Left renal pelvis (tissue), 4 donors: ENCODE measurements at regions not wholly inside any gene's neighbourhood (a gene's known extent, or its start where the extent isn't known, plus 50 kb on each side); places are given as distances from the start of the nearest gene placed in this dataset.

ENCODE experiments used
- DNase-seq, 4 donors: peaks; one replicate each; pipeline ENCODE4 v3.0.0-alpha.2; 2013; ENCODE audit warnings: low read depth in 4 of 4, low spot score in 3 of 4

DNA sequence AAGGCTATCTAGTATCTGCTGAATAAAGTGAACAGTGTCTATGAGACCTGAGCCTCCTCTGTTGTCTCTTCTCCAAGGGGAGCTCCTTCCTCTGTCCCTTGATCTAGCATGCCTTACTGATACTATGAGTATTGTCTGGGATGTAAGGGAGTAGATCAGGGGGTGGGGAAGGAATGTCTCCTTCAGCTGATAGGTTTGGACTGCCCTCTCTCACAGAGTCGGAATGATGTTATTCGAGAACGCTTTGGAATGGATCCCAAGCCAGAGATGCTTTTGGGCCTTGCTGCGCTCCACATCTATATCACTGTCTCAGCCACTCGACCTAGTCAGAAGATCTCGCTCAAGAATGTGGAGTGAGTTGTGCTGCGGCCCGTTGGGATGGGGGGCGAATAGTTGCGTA, 68.3 kb upstream of the PRPS1 start:
- no peak for DNase-seq

DNA sequence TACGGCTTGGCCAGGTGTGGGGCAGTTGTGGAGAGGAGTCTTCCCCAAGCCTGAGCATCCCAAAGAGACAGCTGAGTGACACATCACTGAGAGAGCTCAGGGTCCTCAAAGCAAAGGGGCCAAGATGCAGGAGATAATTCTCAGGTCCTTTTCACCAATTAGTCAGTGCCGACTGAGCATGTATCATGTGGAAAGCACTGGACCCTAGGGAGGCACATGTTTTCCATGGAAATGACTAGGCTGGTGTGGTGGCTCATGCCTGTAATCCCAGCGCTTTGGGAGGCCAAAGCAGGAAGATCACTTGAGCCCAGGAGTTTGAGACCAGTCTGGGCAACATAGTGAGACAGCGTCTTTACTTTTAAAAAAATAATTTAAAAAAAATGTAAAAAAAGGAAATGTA, 67.3 kb upstream of the PRPS1 start:
- DNase-seq, result no peak

GRCh38 chrX:107561468-107562215, 66.7 kb upstream of the PRPS1 start:
- no peak for DNase-seq

DNA sequence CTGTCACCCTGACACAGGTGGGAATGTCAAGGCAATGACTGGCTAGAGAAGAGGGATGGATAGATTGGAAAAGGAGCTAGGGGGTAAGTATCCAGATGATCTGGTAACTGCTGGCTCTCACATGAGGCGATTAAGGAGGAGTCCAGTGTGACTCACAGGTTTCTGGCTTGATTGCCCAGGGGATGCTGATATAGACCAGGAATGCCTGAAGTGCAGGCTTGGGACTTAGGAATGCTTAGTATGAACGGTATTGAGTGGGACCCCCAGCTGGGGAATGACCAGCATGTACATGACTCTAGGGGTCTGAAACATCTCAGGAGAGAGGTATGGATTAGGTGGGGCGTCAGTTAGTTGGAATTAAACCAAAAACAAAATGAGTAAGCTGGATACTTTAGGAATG, 65.8 kb upstream of the PRPS1 start:
- DNase-seq, result no peak

- no peak for DNase-seq
These were observed 64.5 kb upstream of the PRPS1 start for GRCh38 chrX:107563824-107564223.

- no peak for DNase-seq
These were observed 63.3 kb upstream of the PRPS1 start for GRCh38 chrX:107565015-107565414.

DNA sequence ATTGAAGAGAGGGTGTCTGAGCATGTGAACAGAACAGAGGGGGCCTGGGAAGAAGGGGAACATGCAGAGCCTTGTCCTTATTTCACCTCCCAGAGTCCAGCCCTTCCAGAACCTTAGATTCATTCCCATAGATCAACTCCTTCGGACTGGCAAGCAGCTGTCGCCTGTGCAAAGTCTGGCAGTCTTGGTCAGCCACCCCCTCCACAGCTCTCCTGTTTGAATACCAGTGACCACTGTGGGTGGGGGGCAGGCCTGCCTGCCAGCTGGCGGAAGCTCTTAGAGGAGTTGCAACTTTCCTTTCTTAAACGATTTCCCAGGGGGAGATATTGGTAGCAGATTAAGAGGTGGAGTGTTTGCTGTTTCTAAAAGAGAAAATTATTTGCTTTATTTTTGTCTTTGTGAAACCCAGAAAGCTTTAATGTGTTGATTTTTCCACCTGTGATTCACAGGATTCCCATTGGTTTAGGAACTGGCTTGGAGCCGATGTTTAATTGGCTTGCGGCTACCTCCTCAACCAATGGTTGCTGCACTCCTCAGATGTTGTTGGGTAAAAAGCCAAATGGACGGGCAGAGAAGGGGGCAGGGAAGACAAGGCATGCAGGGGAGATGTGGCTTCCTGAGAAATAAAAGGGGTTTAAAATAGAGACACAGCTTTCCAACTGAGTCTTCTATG, 62.2 kb upstream of the PRPS1 start:
- peak in 2 of 4 donors; percentile 5 to 8 for DNase-seq

DNA sequence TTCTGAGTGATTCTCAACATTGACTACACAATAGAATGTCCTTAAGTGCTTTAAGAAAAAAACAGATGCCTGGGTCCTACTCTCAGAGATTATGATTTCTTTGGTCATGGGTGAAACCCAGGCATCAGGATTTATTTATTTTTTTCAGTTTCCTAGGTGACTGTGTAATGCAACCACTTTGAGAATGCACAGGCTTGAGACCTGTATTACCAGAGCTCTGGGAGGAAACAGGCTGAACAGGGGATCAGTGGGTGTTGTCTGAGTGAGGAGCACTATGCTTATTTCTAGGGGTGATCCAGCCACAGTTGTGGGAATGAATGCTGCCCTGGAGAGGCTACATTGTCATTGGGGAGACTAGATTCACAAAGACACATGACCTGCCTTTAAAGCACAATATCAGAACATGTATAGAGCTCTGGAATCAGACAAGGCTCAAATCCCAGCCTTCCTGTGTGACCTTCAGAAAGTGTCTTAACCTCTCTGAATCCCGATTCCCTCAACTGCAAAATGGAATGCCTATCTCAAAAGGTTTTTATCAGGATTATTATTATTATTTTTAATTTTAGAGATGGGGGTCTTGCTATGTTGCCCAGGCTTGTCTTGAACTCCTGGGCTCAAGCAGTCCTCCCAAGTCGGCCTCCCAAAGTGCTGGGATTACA, 61.6 kb upstream of the PRPS1 start:
- no peak for DNase-seq

DNA sequence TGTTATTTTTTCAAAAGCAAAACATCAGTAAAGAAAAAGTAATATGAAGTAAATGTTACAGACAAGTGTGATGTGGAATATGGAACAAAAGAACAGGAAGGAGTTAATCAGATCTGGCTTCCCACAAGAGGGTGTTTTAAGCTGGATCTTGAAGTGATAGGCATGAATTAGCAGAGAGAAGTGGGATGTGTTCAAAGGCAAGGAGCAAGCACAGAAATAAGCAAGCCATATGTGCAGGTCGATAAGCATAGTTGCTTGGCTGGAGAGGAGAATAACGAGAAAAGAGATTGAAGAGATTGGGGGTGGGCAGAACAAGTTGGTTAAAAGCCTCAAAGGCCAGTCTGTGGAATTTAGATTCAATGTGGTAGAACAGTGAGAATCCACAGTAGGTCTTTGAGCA, 60.9 kb upstream of the PRPS1 start:
- no peak for DNase-seq

DNA sequence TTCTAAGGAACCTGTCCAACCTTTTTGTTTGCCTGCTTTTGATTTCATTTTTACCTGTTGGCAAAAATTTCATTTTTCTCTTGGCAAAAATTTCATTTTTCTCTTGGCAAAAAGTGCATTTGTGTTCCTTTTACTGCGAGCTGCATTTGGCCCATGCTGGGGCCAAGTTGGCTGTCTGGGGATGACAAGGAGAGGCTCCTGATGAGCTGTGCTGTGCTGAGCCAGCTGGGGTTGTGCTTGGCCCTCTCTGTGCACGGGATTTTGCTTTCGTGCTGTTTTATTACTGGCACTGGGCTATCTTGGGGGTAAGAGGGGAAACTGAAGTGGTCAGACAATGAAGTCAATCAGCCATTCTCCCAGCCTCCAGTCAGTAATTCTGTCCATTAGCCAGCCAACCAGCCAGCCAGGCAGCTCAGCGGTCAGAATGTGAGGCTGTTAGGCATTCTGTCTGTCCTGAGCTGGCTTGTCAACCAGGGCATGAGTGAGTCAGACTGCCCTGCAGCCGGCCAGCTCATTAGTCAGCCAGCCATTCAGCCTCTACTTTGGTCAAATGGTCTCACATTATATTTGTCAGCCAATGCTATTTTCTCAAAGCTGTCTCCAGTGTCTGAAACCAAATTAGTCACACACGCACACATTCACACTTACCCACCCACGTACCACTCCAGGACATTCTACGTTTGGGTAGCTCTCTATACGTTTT, 56.9 kb upstream of the PRPS1 start:
- no peak for DNase-seq

- DNase-seq, result no peak
These were observed 55.3 kb upstream of the PRPS1 start for GRCh38 chrX:107573016-107573415.

DNA sequence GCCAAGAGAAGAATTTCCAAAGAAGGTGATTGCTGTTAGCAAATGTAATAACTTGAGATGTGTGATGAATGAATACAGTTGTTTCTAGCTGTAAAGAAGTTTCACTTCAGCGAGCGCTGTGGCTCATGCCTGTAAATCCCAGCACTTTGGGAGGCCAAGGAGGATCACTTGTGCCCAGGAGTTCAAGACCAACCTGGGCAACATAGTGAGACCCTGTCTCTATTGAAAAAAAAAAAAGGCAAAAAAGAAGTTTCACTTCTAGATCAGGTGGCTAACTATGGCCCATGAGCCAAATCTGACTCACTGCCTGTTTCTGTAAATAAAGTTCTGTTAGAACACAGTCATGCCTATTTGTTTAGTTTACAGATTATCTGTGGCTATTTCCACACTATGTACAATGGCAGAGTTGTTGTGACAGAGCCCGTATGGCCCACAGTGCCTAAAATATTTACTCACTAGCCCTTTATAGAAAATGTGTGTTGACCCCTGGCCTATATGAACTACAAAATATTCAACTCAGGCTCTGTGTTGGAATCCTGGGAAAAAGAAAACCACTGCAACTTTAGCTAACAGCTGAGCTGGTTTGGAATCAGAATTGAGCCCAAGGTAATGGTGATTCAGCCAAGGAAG, 54.1 kb upstream of the PRPS1 start:
- no peak for DNase-seq

- no peak for DNase-seq
These were observed 53.6 kb upstream of the PRPS1 start for GRCh38 chrX:107574711-107575110.

GRCh38 chrX:107576392-107576791, 51.9 kb upstream of the PRPS1 start:
- DNase-seq, result no peak

- DNase-seq, result no peak
These were observed 51.5 kb upstream of the PRPS1 start for GRCh38 chrX:107576841-107577240.

DNA sequence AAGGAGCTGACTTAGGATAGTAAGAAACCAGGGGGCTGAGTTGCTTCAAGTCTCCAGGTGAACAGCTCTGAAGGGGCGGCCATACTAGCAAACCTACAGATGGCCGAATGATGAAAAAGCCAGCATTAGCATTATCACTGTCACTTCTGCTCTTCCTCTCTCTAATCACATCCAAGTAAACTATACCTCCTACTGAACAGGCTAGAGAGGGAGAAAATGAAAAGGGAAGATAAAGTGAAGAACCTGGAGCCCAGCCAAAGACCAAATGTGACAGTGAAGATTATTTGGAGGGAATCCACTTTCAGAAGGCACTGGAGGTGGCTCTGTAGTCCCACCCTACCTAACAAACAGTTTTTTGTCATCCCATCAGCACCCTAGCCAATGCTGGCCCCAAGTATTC, 50.4 kb upstream of the PRPS1 start:
- no peak for DNase-seq
